ENCODE measurements at regions not wholly inside any gene's neighbourhood (a gene's known extent, or its start where the extent isn't known, plus 50 kb on each side); places are given as distances from the start of the nearest gene placed in this dataset.

GRCh38 chr7:25805027-25805687 lies 346.8 kb upstream of the NFE2L3 start:
- DNase-seq (ENCODE audit: low spot score) = no peak

DNA sequence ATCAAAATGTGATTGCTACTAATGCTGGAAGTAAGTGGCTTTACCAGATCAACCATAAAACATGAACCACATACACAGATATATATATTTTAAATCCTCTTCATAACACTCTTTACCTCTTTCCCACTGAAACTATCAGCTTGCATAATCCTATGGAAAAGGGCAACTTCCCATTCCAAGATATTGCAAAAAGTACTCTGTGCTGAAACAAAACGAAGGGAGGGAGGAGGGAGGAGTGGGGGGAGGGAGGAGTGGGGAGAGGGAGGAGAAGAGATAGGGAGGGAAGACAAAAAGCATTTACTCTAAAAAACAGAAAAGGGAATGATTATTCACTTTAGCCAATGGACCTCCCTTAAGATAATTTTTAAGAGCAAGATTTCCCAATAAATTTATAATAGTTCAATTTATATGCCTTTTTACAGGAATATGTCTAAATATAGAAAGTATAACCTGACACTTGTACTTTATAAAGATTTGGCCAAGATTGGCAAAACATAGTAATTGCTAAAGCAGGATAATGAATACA lies 344.8 kb upstream of the NFE2L3 start:
- DNase-seq (ENCODE audit: low spot score) = no peak

- DNase-seq (ENCODE audit: low spot score) = no peak
Observed at GRCh38 chr7:25809441-25809840, 342.6 kb upstream of the NFE2L3 start.

- no peak for DNase-seq (ENCODE audit: low spot score)
Observed at GRCh38 chr7:25812086-25812850, 339.7 kb upstream of the NFE2L3 start.

GRCh38 chr7:25813381-25813780 lies 338.6 kb upstream of the NFE2L3 start:
- no peak for DNase-seq (ENCODE audit: low spot score)

DNA sequence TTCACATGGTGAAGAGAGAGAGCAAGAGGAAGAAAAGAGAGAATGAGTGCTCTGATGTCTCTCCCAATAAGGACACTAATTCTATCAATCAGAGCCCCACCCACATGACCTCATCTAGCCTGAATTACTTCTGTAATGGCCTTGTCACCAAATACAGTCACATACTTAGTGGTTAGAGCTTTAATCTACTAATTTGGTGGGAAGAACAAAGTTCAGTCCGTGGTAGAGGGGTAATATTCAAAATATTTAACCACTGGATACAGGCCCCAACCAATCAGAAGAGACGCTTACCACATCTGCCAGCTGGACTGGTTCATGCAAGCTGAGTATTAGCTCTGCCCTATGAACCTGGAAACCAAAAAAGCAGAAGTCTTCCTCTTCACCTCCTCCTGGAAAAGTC lies 336.3 kb upstream of the NFE2L3 start:
- DNase-seq (ENCODE audit: low spot score) = no peak

GRCh38 chr7:25820432-25821040 lies 331.5 kb upstream of the NFE2L3 start:
- DNase-seq (ENCODE audit: low spot score) = peak; percentile 52

GRCh38 chr7:25821225-25821624 lies 330.8 kb upstream of the NFE2L3 start:
- DNase-seq (ENCODE audit: low spot score) = no peak

DNA sequence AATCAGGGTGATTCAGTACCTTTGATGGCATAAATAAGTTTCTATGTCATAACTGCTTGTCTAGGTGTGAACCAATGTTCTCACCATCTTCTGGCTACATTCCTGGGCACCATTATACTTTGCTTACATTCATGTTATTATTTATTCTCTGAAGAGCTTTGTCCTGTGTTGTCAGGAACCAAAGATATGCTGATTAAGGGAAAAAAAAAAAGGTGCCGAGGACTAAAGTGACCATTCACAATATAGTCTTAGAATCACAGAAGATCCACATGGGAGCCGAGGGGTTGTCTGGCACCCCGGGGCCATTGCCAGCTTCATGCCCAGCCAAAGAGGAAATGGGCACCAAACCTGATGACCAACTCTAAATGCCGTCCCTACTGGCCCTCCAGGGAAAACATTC lies 329.2 kb upstream of the NFE2L3 start:
- DNase-seq (ENCODE audit: low spot score) = no peak

GRCh38 chr7:25823571-25823970 lies 328.4 kb upstream of the NFE2L3 start:
- no peak for DNase-seq (ENCODE audit: low spot score)

DNA sequence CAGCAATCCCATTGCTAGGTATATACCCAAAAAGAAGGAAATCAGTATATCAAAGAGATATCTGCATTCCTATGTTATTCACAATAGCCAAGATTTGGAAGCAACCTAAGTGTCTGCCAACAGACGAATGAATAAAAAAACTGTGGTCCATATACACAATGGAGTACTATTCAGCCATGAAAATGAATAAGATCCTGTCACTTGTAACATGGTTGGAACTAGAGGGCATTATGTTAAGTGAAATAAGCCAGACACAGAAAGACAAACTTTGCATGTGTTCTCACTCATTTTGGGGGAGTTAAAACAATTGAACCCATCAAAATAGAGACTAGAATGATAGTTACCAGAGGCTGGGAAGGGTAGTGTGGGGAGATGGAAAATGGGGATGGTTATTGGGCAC lies 323.5 kb upstream of the NFE2L3 start:
- no peak for DNase-seq (ENCODE audit: low spot score)

DNA sequence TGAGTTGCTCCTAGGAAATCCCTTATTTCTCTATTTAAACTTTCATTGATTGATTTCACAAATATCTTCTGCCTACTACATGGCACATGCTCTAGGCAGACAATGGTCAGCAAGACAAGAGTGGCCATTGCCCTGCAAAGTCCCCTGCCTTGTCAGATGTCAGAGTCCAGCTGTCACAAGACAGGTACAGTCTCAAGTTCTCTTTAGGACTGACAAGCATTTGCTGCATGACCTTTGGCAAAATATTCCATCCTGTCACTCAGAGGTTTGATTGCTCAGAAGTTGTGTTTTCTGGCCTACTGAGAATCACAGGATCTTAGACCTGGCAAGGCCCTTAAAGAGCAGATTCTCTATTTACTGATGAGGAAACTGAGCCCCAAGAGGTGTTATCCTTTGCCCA lies 322.3 kb upstream of the NFE2L3 start:
- DNase-seq (ENCODE audit: low spot score) = no peak

- no peak for DNase-seq (ENCODE audit: low spot score)
Observed at GRCh38 chr7:25830215-25830614, 321.8 kb upstream of the NFE2L3 start.

GRCh38 chr7:25831062-25831691 lies 320.8 kb upstream of the NFE2L3 start:
- DNase-seq (ENCODE audit: low spot score) = no peak

DNA sequence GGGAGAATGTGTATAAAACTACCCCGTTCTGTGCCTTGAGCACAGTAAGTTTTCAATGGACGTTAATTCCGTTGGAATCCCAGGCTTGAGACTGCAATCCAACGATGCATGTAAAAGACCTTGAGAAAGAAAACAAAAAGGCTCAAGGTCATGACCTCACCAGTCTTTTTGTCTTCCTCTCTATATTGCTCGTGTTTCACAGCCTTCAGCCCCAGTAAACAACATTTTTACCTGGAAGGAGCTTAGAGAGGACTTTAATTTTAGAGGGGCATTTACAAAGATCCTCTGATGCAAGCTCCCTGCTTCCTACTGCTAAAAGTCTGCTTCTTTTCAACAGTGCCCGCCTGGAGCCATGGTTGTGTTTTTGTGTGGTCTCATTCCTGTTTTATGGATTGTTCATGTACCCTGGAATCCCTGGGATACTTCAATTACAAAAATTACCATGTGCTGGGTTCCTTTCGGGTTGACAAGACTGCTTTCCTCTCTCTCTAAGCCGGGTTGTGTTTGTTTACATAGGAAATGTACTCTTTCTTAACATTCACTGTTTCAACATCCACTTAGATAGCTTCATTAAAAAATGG lies 320.1 kb upstream of the NFE2L3 start:
- DNase-seq (ENCODE audit: low spot score) = no peak

DNA sequence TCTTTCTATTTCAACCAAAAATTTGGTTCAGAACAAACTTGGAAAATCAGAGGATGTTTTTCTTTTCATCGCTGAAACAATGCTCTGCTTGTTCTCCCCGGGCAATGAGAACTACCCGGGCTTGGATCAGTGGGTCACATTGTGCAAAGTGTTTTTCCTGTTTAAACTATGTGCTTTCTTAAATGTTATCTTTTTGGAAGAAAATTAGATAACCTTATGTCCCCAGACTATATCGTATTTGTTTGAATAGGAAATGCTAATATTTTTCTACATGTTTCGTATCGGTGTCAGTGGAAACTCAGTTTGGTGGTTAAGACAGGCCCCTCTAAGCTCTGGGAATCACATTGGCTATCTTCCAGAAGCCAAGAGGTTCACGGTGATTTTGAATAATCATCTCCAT lies 319.5 kb upstream of the NFE2L3 start:
- DNase-seq (ENCODE audit: low spot score) = no peak

GRCh38 chr7:25832929-25833328 lies 319.1 kb upstream of the NFE2L3 start:
- no peak for DNase-seq (ENCODE audit: low spot score)

DNA sequence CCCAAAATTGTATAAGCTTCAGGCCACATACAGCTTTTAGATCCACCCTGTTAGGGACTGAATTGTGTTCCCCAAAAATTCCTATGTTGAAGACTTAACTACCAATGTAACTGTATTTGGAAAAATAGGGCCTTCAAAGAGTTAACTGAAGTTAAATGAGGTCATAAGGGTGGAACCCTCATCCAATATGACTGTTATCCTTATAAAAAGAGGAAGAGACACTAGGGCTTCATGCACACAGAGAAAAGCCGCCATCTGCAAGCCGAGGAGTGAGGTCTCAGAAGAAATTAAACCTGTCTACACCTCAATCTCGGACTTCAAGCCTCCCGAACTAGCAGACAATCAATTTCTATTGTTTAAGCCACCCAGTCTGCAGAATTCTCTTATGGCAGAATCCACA lies 317.9 kb upstream of the NFE2L3 start:
- DNase-seq (ENCODE audit: low spot score) = no peak

GRCh38 chr7:25835197-25835596 lies 316.8 kb upstream of the NFE2L3 start:
- DNase-seq (ENCODE audit: low spot score) = no peak

DNA sequence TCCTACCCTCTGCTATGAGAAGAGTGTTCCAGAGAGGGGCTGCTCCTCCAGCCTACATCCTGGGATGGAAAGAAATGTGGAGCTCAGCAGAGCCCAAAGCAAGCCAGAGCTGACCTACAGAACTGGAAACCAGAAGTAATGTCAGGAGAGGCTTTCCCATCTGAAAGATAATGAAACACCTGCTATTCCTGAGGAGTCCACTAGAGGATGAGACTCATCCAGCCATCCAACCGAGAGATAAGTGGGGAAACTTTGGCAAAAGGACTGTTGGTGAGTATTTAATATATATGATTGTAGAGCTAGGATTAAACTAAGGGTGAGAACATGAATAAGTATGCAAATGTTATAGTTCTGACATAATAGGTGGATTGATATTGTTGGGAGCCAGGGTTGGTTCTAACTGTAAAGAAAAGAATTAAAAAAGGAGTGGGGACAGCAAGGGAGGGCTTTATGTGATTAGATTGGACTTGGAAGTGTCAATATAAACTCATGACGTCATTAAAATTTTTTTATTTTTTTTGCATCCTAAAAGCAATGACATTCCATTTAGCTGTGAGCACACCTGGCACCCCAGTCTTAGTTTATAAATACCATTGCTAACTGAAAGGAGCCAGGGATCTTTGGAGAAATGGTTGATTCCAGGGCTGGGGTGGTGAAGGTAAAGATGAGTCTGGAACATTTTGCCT lies 312.8 kb upstream of the NFE2L3 start:
- peak; percentile 33 for DNase-seq (ENCODE audit: low spot score)

DNA sequence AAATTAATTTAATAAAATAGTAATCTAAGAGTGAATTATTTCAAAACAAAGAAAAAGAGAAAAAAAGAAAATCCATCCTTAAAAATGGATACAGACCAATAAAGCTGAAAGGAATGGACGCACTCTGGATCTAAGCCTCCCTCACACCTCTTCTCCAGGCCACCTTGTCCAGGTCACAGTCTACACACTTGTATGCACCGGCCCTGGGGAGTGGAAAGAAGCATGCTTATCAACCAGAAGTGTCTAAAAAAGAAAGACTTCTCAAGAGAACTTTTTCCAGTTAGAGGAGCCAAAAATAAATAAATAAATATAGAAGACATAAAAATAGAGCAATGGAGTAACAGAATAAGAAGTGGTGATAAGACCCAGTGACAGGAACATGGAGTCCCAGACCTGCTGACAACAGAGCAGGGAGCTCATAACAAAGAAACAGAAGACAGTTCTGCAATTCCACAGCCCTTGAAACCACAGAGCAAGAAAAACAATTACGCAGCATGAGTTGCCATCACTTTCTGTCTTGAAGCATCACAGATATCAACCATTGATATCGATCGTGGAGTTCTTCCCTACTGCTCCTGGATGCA lies 311.7 kb upstream of the NFE2L3 start:
- no peak for DNase-seq (ENCODE audit: low spot score)
